ENCODE measurements at regions not wholly inside any gene's neighbourhood (a gene's known extent, or its start where the extent isn't known, plus 50 kb on each side); places are given as distances from the start of the nearest gene placed in this dataset.

GRCh38 chr18:46207985-46208384 is 103.8 kb downstream of the HAUS1 start:
- TF ChIP-seq CTCF (IDR thresholded peaks at IDR 0.05; ENCODE audit: low read depth, low read length) (no peak), POLR2A (IDR thresholded peaks at IDR 0.05; ENCODE audit: extremely low read depth, insufficient read length) (no peak), MAX (IDR thresholded peaks at IDR 0.05; ENCODE audit: low read depth, low read length) (no peak)
